ENCODE measurements at regions not wholly inside any gene's neighbourhood (a gene's known extent, or its start where the extent isn't known, plus 50 kb on each side); places are given as distances from the start of the nearest gene placed in this dataset.
"Not testable (repeated sequence)": the region's sequence is repeated elsewhere in the genome, so short reads cannot be mapped to it uniquely, and the experiment has no call there.

DNA sequence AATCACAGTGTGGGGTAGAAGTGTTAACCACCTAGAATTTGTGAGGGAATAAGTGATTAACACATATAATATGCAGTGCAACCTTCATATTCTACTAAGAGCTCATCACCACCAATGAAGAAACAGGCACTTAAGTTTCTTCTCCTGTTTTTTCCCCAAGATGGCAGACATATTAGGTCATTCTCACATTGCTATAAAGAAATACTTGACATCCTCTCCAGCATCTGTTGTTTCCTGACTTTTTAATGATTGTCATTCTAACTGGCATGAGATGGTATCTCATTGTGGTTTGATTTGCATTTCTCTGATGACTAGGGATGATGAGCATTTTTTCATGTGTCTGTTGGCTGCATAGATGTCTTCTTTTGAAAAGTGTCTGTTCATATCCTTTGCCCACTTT is 301.5 kb upstream of the CLEC14A start:
- TF ChIP-seq, protein P1, sequence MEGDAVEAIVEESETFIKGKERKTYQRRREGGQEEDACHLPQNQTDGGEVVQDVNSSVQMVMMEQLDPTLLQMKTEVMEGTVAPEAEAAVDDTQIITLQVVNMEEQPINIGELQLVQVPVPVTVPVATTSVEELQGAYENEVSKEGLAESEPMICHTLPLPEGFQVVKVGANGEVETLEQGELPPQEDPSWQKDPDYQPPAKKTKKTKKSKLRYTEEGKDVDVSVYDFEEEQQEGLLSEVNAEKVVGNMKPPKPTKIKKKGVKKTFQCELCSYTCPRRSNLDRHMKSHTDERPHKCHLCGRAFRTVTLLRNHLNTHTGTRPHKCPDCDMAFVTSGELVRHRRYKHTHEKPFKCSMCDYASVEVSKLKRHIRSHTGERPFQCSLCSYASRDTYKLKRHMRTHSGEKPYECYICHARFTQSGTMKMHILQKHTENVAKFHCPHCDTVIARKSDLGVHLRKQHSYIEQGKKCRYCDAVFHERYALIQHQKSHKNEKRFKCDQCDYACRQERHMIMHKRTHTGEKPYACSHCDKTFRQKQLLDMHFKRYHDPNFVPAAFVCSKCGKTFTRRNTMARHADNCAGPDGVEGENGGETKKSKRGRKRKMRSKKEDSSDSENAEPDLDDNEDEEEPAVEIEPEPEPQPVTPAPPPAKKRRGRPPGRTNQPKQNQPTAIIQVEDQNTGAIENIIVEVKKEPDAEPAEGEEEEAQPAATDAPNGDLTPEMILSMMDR (IDR thresholded peaks at IDR 0.05): not testable (repeated sequence)
- TF ChIP-seq POLR2AphosphoS5, POLR2A (IDR thresholded peaks at IDR 0.05): not testable (repeated sequence)

Data from gastroesophageal sphincter (tissue), 3 donors.